ENCODE measurements at regions not wholly inside any gene's neighbourhood (a gene's known extent, or its start where the extent isn't known, plus 50 kb on each side); places are given as distances from the start of the nearest gene placed in this dataset.

DNA sequence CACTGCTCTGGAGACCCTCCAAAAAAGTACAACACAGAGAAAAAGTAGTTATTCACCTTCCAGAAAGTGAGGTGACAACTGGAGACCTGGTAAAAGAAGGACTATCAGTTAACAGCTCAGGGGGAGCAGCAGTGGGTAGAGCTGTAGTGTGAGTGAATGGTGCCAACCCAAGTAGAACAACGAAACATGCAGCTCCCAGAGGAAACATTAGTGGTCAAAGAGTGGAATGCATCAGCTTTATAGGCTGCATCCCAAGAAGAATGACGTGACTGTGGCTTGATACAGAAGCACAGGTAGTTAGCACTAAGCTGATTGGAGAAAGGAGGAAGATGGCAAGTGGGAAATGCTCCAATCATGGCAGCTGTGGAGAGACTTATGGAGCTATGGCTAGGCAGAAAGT, 275.7 kb upstream of the CAMK1G start:
- Histone ChIP-seq H2AFZ (ENCODE audit: low read depth, low read length) (no peak overlapping the region), H3K4me2 (ENCODE audit: low read length) (no peak overlapping the region), H3K79me2 (replicated peaks; ENCODE audit: insufficient read depth, low read length) (no peaks in the 10 kb centered on the region), H3K27ac (ENCODE audit: low read length) (no peak overlapping the region), H3K9me2 (ENCODE audit: insufficient read depth, low read length) (no peaks in the 10 kb centered on the region), H3F3A (ENCODE audit: insufficient read depth, low read length, poor library complexity, severe bottlenecking) (no peaks in the 10 kb centered on the region), H3K4me3 (ENCODE audit: low read length) (no peak overlapping the region), H3K9me3 (ENCODE audit: low read length) (no peaks in the 10 kb centered on the region), H3K36me3 (ENCODE audit: insufficient read depth, low read length) (no peaks in the 10 kb centered on the region), H3K27me3 (ENCODE audit: insufficient read depth, low read depth, low read length) (no peaks in the 10 kb centered on the region), H3K9ac (ENCODE audit: low read length) (no peak overlapping the region), H4K20me1 (ENCODE audit: insufficient read depth) (no peaks in the 10 kb centered on the region)
- TF ChIP-seq TAF1 (IDR thresholded peaks at IDR 0.05; ENCODE audit: low read depth) (no peak), POLR2AphosphoS5 (IDR thresholded peaks at IDR 0.05) (no peak), SMC3 (conservative IDR thresholded peaks at IDR 0.05; ENCODE audit: poor library complexity) (no peak), MXI1 (conservative IDR thresholded peaks at IDR 0.05; ENCODE audit: poor library complexity, severe bottlenecking) (no peak), EP300 (conservative IDR thresholded peaks at IDR 0.05; ENCODE audit: poor library complexity, severe bottlenecking) (no peak), EZH2 (IDR thresholded peaks at IDR 0.05; ENCODE audit: borderline replicate concordance, insufficient read depth, low read length, poor library complexity, severe bottlenecking) (no peak), RAD21 (conservative IDR thresholded peaks at IDR 0.05) (no peak)
- TF ChIP-seq, protein P1, sequence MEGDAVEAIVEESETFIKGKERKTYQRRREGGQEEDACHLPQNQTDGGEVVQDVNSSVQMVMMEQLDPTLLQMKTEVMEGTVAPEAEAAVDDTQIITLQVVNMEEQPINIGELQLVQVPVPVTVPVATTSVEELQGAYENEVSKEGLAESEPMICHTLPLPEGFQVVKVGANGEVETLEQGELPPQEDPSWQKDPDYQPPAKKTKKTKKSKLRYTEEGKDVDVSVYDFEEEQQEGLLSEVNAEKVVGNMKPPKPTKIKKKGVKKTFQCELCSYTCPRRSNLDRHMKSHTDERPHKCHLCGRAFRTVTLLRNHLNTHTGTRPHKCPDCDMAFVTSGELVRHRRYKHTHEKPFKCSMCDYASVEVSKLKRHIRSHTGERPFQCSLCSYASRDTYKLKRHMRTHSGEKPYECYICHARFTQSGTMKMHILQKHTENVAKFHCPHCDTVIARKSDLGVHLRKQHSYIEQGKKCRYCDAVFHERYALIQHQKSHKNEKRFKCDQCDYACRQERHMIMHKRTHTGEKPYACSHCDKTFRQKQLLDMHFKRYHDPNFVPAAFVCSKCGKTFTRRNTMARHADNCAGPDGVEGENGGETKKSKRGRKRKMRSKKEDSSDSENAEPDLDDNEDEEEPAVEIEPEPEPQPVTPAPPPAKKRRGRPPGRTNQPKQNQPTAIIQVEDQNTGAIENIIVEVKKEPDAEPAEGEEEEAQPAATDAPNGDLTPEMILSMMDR (IDR thresholded peaks at IDR 0.05; ENCODE audit: poor library complexity, severe bottlenecking): no peak

- Histone ChIP-seq H2AFZ (ENCODE audit: low read depth, low read length) (no peak overlapping the region), H3K36me3 (ENCODE audit: insufficient read depth, low read length) (no peaks in the 10 kb centered on the region), H3K4me2 (ENCODE audit: low read length) (no peak overlapping the region), H3F3A (ENCODE audit: insufficient read depth, low read length, poor library complexity, severe bottlenecking) (no peaks in the 10 kb centered on the region), H4K20me1 (ENCODE audit: insufficient read depth) (no peaks in the 10 kb centered on the region), H3K4me3 (ENCODE audit: low read length) (no peak overlapping the region), H3K9me3 (ENCODE audit: low read length) (no peaks in the 10 kb centered on the region), H3K79me2 (replicated peaks; ENCODE audit: insufficient read depth, low read length) (no peaks in the 10 kb centered on the region), H3K27me3 (ENCODE audit: insufficient read depth, low read depth, low read length) (no peaks in the 10 kb centered on the region), H3K27ac (ENCODE audit: low read length) (no peak overlapping the region), H3K9ac (ENCODE audit: low read length) (no peak overlapping the region), H3K9me2 (ENCODE audit: insufficient read depth, low read length) (no peaks in the 10 kb centered on the region)
- TF ChIP-seq REST (IDR thresholded peaks at IDR 0.05; ENCODE audit: borderline replicate concordance) (no peak), POLR2AphosphoS5 (IDR thresholded peaks at IDR 0.05) (no peak), TAF1 (IDR thresholded peaks at IDR 0.05; ENCODE audit: low read depth) (no peak), MXI1 (conservative IDR thresholded peaks at IDR 0.05; ENCODE audit: poor library complexity, severe bottlenecking) (no peak), SMC3 (conservative IDR thresholded peaks at IDR 0.05; ENCODE audit: poor library complexity) (no peak), EP300 (conservative IDR thresholded peaks at IDR 0.05; ENCODE audit: poor library complexity, severe bottlenecking) (no peak), RAD21 (conservative IDR thresholded peaks at IDR 0.05) (no peak), EZH2 (IDR thresholded peaks at IDR 0.05; ENCODE audit: borderline replicate concordance, insufficient read depth, low read length, poor library complexity, severe bottlenecking) (no peak)
- TF ChIP-seq, protein P1 (IDR thresholded peaks at IDR 0.05; ENCODE audit: poor library complexity, severe bottlenecking): no peak
Measured at GRCh38 chr1:209309198-209309597, 274.3 kb upstream of the CAMK1G start.
